Muscle layer of duodenum (tissue), 2 donors: ENCODE measurements at regions not wholly inside any gene's neighbourhood (a gene's known extent, or its start where the extent isn't known, plus 50 kb on each side); places are given as distances from the start of the nearest gene placed in this dataset.
"Not testable (repeated sequence)": the region's sequence is repeated elsewhere in the genome, so short reads cannot be mapped to it uniquely, and the experiment has no call there.

ENCODE experiments used
- H3K27ac ChIP-seq: one replicate; pipeline ENCODE4 v1.7.0; 2013; ENCODE audit warnings: mild to moderate bottlenecking, low read length
- H3K27me3 ChIP-seq: one replicate; pipeline ENCODE4 v1.7.0; 2013; ENCODE audit warnings: low read depth, mild to moderate bottlenecking, control low read depth, low read length
- H3K36me3 ChIP-seq, 2 donors: one replicate each; pipeline ENCODE4 v1.7.0; 2013; ENCODE audit warnings: low read length in 2 of 2, control low read depth in 1 of 2, mild to moderate bottlenecking in 1 of 2; ENCODE audit not compliant: insufficient read depth in 2 of 2, control insufficient read depth in 1 of 2
- H3K4me1 ChIP-seq, 2 donors: one replicate each; pipeline ENCODE4 v1.7.0; 2013; ENCODE audit warnings: low read length in 2 of 2, mild to moderate bottlenecking in 2 of 2, control low read depth in 1 of 2, moderate library complexity in 1 of 2; ENCODE audit not compliant: insufficient read depth in 2 of 2, control insufficient read depth in 1 of 2
- H3K4me3 ChIP-seq, 2 donors: one replicate each; pipeline ENCODE4 v1.7.0; 2013; ENCODE audit warnings: low read length in 2 of 2, low read depth in 1 of 2, mild to moderate bottlenecking in 1 of 2
- H3K9me3 ChIP-seq, 2 donors: one replicate each; pipeline ENCODE4 v1.7.0; 2013; ENCODE audit warnings: low read length in 2 of 2, control low read depth in 1 of 2, mild to moderate bottlenecking in 1 of 2; ENCODE audit not compliant: control insufficient read depth in 1 of 2
- donor health status: healthy.

- no peaks in the 10 kb centered on the region for H3K9me3 ChIP-seq
- H3K27ac ChIP-seq = no peak overlapping the region
- H3K27me3 ChIP-seq = no peaks in the 10 kb centered on the region
- H3K4me1 ChIP-seq = peaks cover 0 to 3% of the 10 kb centered on the region in 2 donors
- H3K4me3 ChIP-seq = no peak overlapping the region
- no peaks in the 10 kb centered on the region for H3K36me3 ChIP-seq
Observed at GRCh38 chr6:19370831-19371230, 466.3 kb upstream of the ID4 start.

DNA sequence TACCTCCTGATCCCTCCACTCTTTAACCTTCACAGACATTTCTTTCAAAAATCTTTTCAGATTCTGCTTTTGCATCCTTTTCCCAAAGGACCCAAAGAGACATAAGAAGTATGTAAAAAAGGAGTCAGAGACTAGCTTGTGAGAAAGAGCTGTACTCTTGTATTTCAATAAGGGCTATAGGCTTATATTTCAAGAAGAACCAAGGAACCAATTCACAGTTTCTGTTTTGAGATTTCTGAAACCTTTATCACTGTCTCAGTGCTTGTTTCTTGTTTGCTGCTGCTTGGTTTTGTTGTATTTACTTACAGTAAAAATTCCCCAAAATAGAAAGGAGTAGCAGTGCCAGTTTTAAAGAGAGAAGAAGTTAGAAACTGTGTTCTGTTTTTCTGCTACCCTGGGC is 461.6 kb upstream of the ID4 start:
- no peaks in the 10 kb centered on the region for H3K9me3 ChIP-seq
- H3K4me1 ChIP-seq = no peaks in the 10 kb centered on the region
- H3K27ac ChIP-seq = no peak overlapping the region
- H3K36me3 ChIP-seq = no peaks in the 10 kb centered on the region
- H3K27me3 ChIP-seq = no peaks in the 10 kb centered on the region
- H3K4me3 ChIP-seq = no peak overlapping the region

DNA sequence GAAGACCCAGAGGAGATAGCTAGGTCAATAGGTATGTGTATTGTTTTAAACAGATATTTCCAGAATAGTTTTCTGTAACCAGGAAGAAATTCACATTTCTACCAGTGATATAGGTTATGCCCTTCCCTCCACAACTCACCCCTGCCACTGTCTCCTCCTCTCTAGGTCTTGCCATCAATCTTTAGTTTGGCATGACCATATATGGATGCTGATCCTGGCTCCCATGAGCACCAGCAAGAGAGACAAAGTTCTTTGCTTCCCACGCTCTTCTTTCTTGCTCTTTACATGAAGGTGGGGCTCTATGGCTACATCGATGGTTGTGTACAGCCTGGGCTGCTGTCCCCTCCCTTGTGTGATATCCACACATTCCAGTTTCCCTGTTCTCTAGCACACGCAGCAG is 459.4 kb upstream of the ID4 start:
- no peaks in the 10 kb centered on the region for H3K9me3 ChIP-seq
- no peak overlapping the region for H3K27ac ChIP-seq
- no peaks in the 10 kb centered on the region for H3K36me3 ChIP-seq
- no peaks in the 10 kb centered on the region for H3K27me3 ChIP-seq
- no peaks in the 10 kb centered on the region for H3K4me1 ChIP-seq
- no peak overlapping the region for H3K4me3 ChIP-seq

DNA sequence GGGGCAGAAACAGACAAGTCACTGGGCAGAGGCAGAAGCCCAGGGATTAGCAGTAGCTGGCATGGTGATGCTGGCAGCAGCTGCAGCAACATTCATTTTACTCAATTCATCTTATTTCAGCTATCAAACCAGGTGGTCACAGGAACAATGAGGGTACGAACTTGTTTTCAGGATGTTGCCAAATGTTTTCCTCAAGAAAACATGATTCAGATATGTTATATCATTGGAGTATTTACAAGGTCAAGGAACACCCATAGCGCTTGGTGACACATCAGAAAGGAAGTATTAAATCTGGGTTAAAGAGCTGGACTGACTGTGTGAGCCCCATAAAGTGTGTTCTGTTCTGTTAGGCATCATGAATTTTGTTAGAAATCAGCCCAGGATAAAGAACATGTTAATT is 456.9 kb upstream of the ID4 start:
- Histone ChIP-seq H3K27ac (no peak overlapping the region), H3K27me3 (no peaks in the 10 kb centered on the region), H3K36me3 (no peaks in the 10 kb centered on the region), H3K4me3 (no peak overlapping the region), H3K4me1 (no peaks in the 10 kb centered on the region), H3K9me3 (no peaks in the 10 kb centered on the region)

- H3K27me3 ChIP-seq = no peaks in the 10 kb centered on the region
- no peak overlapping the region for H3K27ac ChIP-seq
Observed at GRCh38 chr6:19382676-19383075, 454.5 kb upstream of the ID4 start.

GRCh38 chr6:19391926-19392325 is 445.2 kb upstream of the ID4 start:
- no peak overlapping the region for H3K4me3 ChIP-seq
- H3K27me3 ChIP-seq = no peaks in the 10 kb centered on the region
- H3K4me1 ChIP-seq = no peaks in the 10 kb centered on the region
- H3K36me3 ChIP-seq = no peaks in the 10 kb centered on the region
- no peaks in the 10 kb centered on the region for H3K9me3 ChIP-seq
- H3K27ac ChIP-seq = no peak overlapping the region

More at GRCh38 chr6:19382676-19383075, 454.5 kb upstream of the ID4 start:
- H3K4me1 ChIP-seq = no peaks in the 10 kb centered on the region
- no peaks in the 10 kb centered on the region for H3K36me3 ChIP-seq
- no peaks in the 10 kb centered on the region for H3K9me3 ChIP-seq
- no peak overlapping the region for H3K4me3 ChIP-seq

DNA sequence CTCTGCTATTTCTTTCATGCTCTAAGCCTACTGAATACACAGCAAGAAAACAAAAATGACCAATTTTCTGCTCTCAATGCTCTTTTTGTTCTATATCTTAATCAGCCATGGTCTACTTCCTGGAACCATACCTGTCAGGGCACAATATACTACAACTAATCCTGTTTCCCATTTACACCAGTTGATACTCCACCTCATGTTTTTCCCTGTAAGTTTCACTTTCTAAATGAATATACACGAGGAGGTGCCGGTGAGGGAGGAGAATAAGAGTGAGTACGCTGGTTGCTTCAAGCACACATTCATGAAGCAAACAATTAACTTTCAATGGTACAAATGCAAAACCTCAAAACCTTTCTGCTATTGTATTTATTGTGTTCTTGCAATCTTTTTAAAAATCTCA is 443.1 kb upstream of the ID4 start:
- Histone ChIP-seq H3K4me1 (no peaks in the 10 kb centered on the region), H3K27me3 (no peaks in the 10 kb centered on the region), H3K27ac (no peak overlapping the region)

DNA sequence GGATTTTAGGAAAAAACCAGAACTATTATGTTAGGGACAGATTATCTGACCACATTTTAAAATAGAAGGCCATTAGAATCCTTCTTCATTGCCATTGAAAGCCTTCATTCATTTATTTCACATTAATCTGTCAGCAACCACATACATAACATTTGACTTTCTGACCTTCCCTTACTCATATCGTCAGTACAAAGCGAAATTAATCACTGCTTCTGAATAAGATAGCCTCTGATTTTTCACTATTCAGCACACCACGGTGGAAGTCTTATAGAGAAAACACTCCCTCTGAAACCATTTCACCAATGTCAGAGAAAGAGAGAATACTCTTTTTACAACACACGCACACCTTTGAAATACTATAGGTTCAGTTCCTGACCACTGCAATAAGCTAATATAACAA is 442.5 kb upstream of the ID4 start:
- no peak overlapping the region for H3K27ac ChIP-seq
- no peaks in the 10 kb centered on the region for H3K27me3 ChIP-seq
- H3K4me3 ChIP-seq = no peak overlapping the region
- H3K36me3 ChIP-seq = no peaks in the 10 kb centered on the region
- no peaks in the 10 kb centered on the region for H3K4me1 ChIP-seq
- no peaks in the 10 kb centered on the region for H3K9me3 ChIP-seq

More for the DNA sequence above, 443.1 kb upstream of the ID4 start:
- H3K9me3 ChIP-seq = no peaks in the 10 kb centered on the region
- H3K4me3 ChIP-seq = no peak overlapping the region
- H3K36me3 ChIP-seq = no peaks in the 10 kb centered on the region

GRCh38 chr6:19395316-19395715 is 441.9 kb upstream of the ID4 start:
- H3K27ac ChIP-seq = no peak overlapping the region
- H3K4me1 ChIP-seq = no peaks in the 10 kb centered on the region
- no peaks in the 10 kb centered on the region for H3K9me3 ChIP-seq
- H3K4me3 ChIP-seq = no peak overlapping the region
- no peaks in the 10 kb centered on the region for H3K36me3 ChIP-seq
- H3K27me3 ChIP-seq = no peaks in the 10 kb centered on the region

DNA sequence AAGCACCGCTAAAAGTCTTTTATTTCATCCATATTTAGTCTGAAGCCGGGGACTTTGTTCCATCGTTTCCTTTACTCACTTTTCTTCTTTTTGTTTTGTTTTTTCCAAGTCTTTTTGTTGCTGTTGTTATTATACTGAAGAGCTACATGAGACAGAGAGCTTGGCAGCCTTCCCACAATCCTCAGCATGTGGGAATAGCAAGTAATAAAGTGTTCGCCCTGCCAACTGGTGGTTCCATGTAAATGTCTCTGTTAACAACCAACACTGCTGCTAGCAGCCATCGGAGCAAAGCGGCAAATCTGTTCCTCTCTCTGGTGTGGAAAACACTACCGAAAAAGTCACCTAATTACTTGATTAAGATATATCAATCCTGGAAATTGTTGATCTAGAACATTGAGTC is 437.8 kb upstream of the ID4 start:
- no peaks in the 10 kb centered on the region for H3K4me1 ChIP-seq
- H3K27me3 ChIP-seq = no peaks in the 10 kb centered on the region
- no peaks in the 10 kb centered on the region for H3K36me3 ChIP-seq
- no peak overlapping the region for H3K4me3 ChIP-seq
- H3K9me3 ChIP-seq = peaks cover 0 to 3% of the 10 kb centered on the region in 2 donors
- H3K27ac ChIP-seq = no peak overlapping the region

GRCh38 chr6:19404884-19405283 is 432.3 kb upstream of the ID4 start:
- H3K36me3 ChIP-seq, H3K27me3 ChIP-seq, H3K4me1 ChIP-seq, H3K27ac ChIP-seq: not testable (repeated sequence)
- Histone ChIP-seq H3K4me3 (peak overlapping the region in 1 of 2 donors; percentile 6), H3K9me3 (peaks cover 0 to 20% of the 10 kb centered on the region in 2 donors)

- peaks cover 0 to 5% of the 10 kb centered on the region in 2 donors for H3K4me1 ChIP-seq
- peaks cover 0 to 20% of the 10 kb centered on the region in 2 donors for H3K9me3 ChIP-seq
- H3K4me3 ChIP-seq = no peak overlapping the region
- no peaks in the 10 kb centered on the region for H3K27me3 ChIP-seq
- H3K27ac ChIP-seq = no peak overlapping the region
- H3K36me3 ChIP-seq = no peaks in the 10 kb centered on the region
Observed at GRCh38 chr6:19408331-19408730, 428.8 kb upstream of the ID4 start.
